GM23338 (cell line): ENCODE measurements at regions not wholly inside any gene's neighbourhood (a gene's known extent, or its start where the extent isn't known, plus 50 kb on each side); places are given as distances from the start of the nearest gene placed in this dataset.

Experiments used
- ATAC-seq: fragments of 200-7000 bp; cut with Tn5 transposase; 3 replicates; pipeline ENCODE4 v1.9.1; 2020
- DNase-seq: peaks from one replicate; pipeline ENCODE4 v3.0.0-alpha.2; 2015; ENCODE audit warnings: low spot score
- H2AFZ ChIP-seq: fragments of 200-600 bp; sonication (generic); 2 replicates; pipeline ENCODE4 v1.8.0; 2016; ENCODE audit warnings: antibody characterized with exemption, mild to moderate bottlenecking, moderate library complexity
- H3F3A ChIP-seq: fragments of 200-600 bp; sonication (generic); replicated peaks from 2 replicates; pipeline ENCODE4 v1.8.0; 2017; ENCODE audit warnings: antibody characterized with exemption, mixed run types, low read depth
- H3K27ac ChIP-seq: fragments of 200-600 bp; sonication (generic); 2 replicates; pipeline ENCODE4 v1.6.1; 2016; ENCODE audit warnings: low read depth
- H3K27me3 ChIP-seq: fragments of 200-600 bp; sonication (generic); 2 replicates; pipeline ENCODE4 v1.8.0; 2016; ENCODE audit warnings: mild to moderate bottlenecking, mixed run types, moderate library complexity; ENCODE audit not compliant: insufficient read depth
- H3K36me3 ChIP-seq: fragments of 200-600 bp; sonication (generic); 2 replicates; pipeline ENCODE4 v1.8.0; 2016; ENCODE audit warnings: mild to moderate bottlenecking; ENCODE audit not compliant: insufficient read depth
- H3K4me1 ChIP-seq: fragments of 200-600 bp; sonication (generic); 2 replicates; pipeline ENCODE4 v1.8.0; 2016; ENCODE audit warnings: mild to moderate bottlenecking, moderate library complexity; ENCODE audit not compliant: insufficient read depth
- H3K4me2 ChIP-seq: fragments of 200-600 bp; sonication (generic); 2 replicates; pipeline ENCODE4 v1.7.1; 2017; ENCODE audit warnings: mixed run types
- H3K4me3 ChIP-seq: fragments of 200-600 bp; sonication (generic); 2 replicates; pipeline ENCODE4 v1.6.1; 2016; ENCODE audit warnings: mixed run types
- H3K79me2 ChIP-seq: fragments of 200-600 bp; sonication (generic); replicated peaks from 2 replicates; pipeline ENCODE4 v1.8.0; 2017; ENCODE audit warnings: mild to moderate bottlenecking; ENCODE audit not compliant: insufficient read depth
- H3K9me2 ChIP-seq: fragments of 200-600 bp; sonication (generic); 2 replicates; pipeline ENCODE4 v1.8.0; 2017; ENCODE audit not compliant: insufficient read depth
- H4K20me1 ChIP-seq: fragments of 200-600 bp; sonication (generic); replicated peaks from 2 replicates; pipeline ENCODE4 v1.8.0; 2017; ENCODE audit warnings: mild to moderate bottlenecking; ENCODE audit not compliant: insufficient read depth
- H3K27ac Mint-ChIP-seq: 2 replicates; pipeline ENCODE4 v1.8.0; 2020; ENCODE audit warnings: inconsistent platforms, mild to moderate bottlenecking, moderate library complexity, mixed read lengths
- H3K27me3 Mint-ChIP-seq: 3 replicates; pipeline ENCODE4 v1.8.0; 2022; ENCODE audit warnings: low read depth, mild to moderate bottlenecking, moderate library complexity, mixed read lengths, inconsistent platforms; ENCODE audit not compliant: insufficient read depth, poor library complexity
- H3K36me3 Mint-ChIP-seq: 3 replicates; pipeline ENCODE4 v1.8.0; 2021; ENCODE audit warnings: low read depth, mild to moderate bottlenecking, inconsistent platforms, moderate library complexity, mixed read lengths
- H3K4me1 Mint-ChIP-seq: 3 replicates; pipeline ENCODE4 v1.8.0; 2020; ENCODE audit warnings: mild to moderate bottlenecking, inconsistent platforms, mixed read lengths
- H3K4me3 Mint-ChIP-seq: 3 replicates; pipeline ENCODE4 v1.8.0; 2021; ENCODE audit warnings: moderate library complexity, mild to moderate bottlenecking, inconsistent platforms, mixed read lengths
- H3K9me3 Mint-ChIP-seq: 3 replicates; pipeline ENCODE4 v1.8.0; 2020; ENCODE audit warnings: moderate library complexity, mild to moderate bottlenecking, inconsistent platforms, mixed read lengths
- CTCF ChIP-seq, 2 experiments: fragments of 200-600 bp in 1 of 2; sonication (generic) in 1 of 2; conservative IDR thresholded peaks; 2 replicates each; pipeline versions ENCODE4 v1.5.1 to v1.6.1; 2016 to 2017; ENCODE audit warnings: antibody characterized with exemption in 2 of 2, low read depth in 2 of 2, mild to moderate bottlenecking in 2 of 2, moderate library complexity in 1 of 2
- ETS1 ChIP-seq: IDR thresholded peaks from 2 replicates; pipeline ENCODE4 v1.6.1; 2016; ENCODE audit warnings: antibody characterized with exemption
- EZH2 ChIP-seq: fragments of 200-600 bp; sonication (generic); IDR thresholded peaks from one replicate; pipeline ENCODE4 v1.8.0; 2017; ENCODE audit warnings: antibody characterized with exemption, mild to moderate bottlenecking, low read depth; ENCODE audit not compliant: unreplicated experiment
- JUNB ChIP-seq: IDR thresholded peaks from one replicate; pipeline ENCODE4 v1.6.1; 2016; ENCODE audit warnings: antibody characterized with exemption; ENCODE audit not compliant: unreplicated experiment
- NANOG ChIP-seq: IDR thresholded peaks from 2 replicates; pipeline ENCODE4 v1.6.1; 2016; ENCODE audit warnings: antibody characterized with exemption, borderline replicate concordance
- POLR2AphosphoS5 ChIP-seq: IDR thresholded peaks from 2 replicates; pipeline ENCODE4 v1.6.1; 2016; ENCODE audit warnings: antibody characterized with exemption, low read depth
- REST ChIP-seq: IDR thresholded peaks from one replicate; pipeline ENCODE4 v1.6.1; 2018; ENCODE audit warnings: antibody characterized with exemption; ENCODE audit not compliant: unreplicated experiment
- STAT1 ChIP-seq: IDR thresholded peaks from one replicate; pipeline ENCODE4 v1.6.1; 2016; ENCODE audit warnings: antibody characterized with exemption; ENCODE audit not compliant: unreplicated experiment
- ZNF331 ChIP-seq: fragments of 250-450 bp; sonication (Bioruptor Pico); IDR thresholded peaks from 2 replicates; pipeline ENCODE4 v1.5.0; 2020; ENCODE audit warnings: low read depth, mild to moderate bottlenecking, moderate library complexity
- ZNF462 ChIP-seq: fragments of 250-450 bp; sonication (Bioruptor Pico); IDR thresholded peaks from 2 replicates; pipeline ENCODE4 v1.5.0; 2020; ENCODE audit warnings: mild to moderate bottlenecking, moderate library complexity

GRCh38 chr2:30372826-30373225, 74.2 kb upstream of the LCLAT1 start (continued):
- TF ChIP-seq EZH2 = no peak
- no peak for TF ChIP-seq NANOG
- no peak for TF ChIP-seq ETS1
- no peak for TF ChIP-seq JUNB
- no peak for TF ChIP-seq ZNF331 (CRISPR knock-in tag)
- no peak for TF ChIP-seq STAT1
- no peak for TF ChIP-seq POLR2AphosphoS5
- TF ChIP-seq CTCF (conservative IDR thresholded peaks at IDR 0.05; ENCODE audit: low read depth in 2 of 2) = no peak

- peak overlapping the region; percentile 74; the same call in 1 of the 2 replicates for H2AFZ ChIP-seq
- no peak overlapping the region for H3K27ac Mint-ChIP-seq
- DNase-seq (no peak), ATAC-seq (peak; percentile 61)
- no peaks in the 10 kb centered on the region for H3K36me3 ChIP-seq
- H3K9me3 Mint-ChIP-seq = no peaks in the 10 kb centered on the region
- H3K27ac ChIP-seq = no peak overlapping the region
- H3K4me2 ChIP-seq = no peak overlapping the region
- H3F3A ChIP-seq = no peaks in the 10 kb centered on the region
- H3K27me3 Mint-ChIP-seq = no peaks in the 10 kb centered on the region
- no peaks in the 10 kb centered on the region for H3K27me3 ChIP-seq
- no peak overlapping the region for H3K4me3 Mint-ChIP-seq
- TF ChIP-seq POLR2AphosphoS5 (no peak), REST (no peak), ZNF462 (CRISPR knock-in tag) (no peak)
- no peaks in the 10 kb centered on the region for H3K36me3 Mint-ChIP-seq
- no peaks in the 10 kb centered on the region for H3K79me2 ChIP-seq
- 0 out of 2 replicates have a peak, but pooled peaks cover 4% of the 10 kb centered on the region for H3K9me2 ChIP-seq
- no peaks in the 10 kb centered on the region for H4K20me1 ChIP-seq
- H3K4me3 ChIP-seq = no peak overlapping the region
- no peaks in the 10 kb centered on the region for H3K4me1 Mint-ChIP-seq
- no peaks in the 10 kb centered on the region for H3K4me1 ChIP-seq
These were observed 73.2 kb upstream of the LCLAT1 start for GRCh38 chr2:30373881-30374302.
